ENCODE measurements at regions not wholly inside any gene's neighbourhood (a gene's known extent, or its start where the extent isn't known, plus 50 kb on each side); places are given as distances from the start of the nearest gene placed in this dataset.

- TF ChIP-seq TAF1 (IDR thresholded peaks at IDR 0.05; ENCODE audit: low read depth, low read length) = no peak
- TF ChIP-seq POLR2A (IDR thresholded peaks at IDR 0.05; ENCODE audit: low read depth, low read length) = no peak
- TF ChIP-seq PAX5 (IDR thresholded peaks at IDR 0.05; ENCODE audit: insufficient read depth, low read length, severe bottlenecking) = no peak
- no peak for TF ChIP-seq POU2F2 (IDR thresholded peaks at IDR 0.05; ENCODE audit: low read depth, low read length)
- no peak for TF ChIP-seq SPI1 (IDR thresholded peaks at IDR 0.05; ENCODE audit: low read depth, low read length)
- no peak for TF ChIP-seq POLR2AphosphoS5 (IDR thresholded peaks at IDR 0.05; ENCODE audit: low read depth, low read length)
- DNase-seq (ENCODE audit: insufficient read length, low spot score) (no peak), FAIRE-seq (no peak)
Observed at GRCh38 chr14:98855926-98856715, 415.9 kb downstream of the BCL11B start.

- no peak for TF ChIP-seq POLR2AphosphoS5 (IDR thresholded peaks at IDR 0.05; ENCODE audit: low read depth, low read length)
- TF ChIP-seq PAX5 (IDR thresholded peaks at IDR 0.05; ENCODE audit: insufficient read depth, low read length, severe bottlenecking) = no peak
- TF ChIP-seq TAF1 (IDR thresholded peaks at IDR 0.05; ENCODE audit: low read depth, low read length) = no peak
- no peak for TF ChIP-seq POLR2A (IDR thresholded peaks at IDR 0.05; ENCODE audit: low read depth, low read length)
- TF ChIP-seq SPI1 (IDR thresholded peaks at IDR 0.05; ENCODE audit: low read depth, low read length) = no peak
- no peak for TF ChIP-seq POU2F2 (IDR thresholded peaks at IDR 0.05; ENCODE audit: low read depth, low read length)
- FAIRE-seq (no peak), DNase-seq (ENCODE audit: insufficient read length, low spot score) (no peak)
Observed at GRCh38 chr14:98858158-98858557, 413.8 kb downstream of the BCL11B start.

- TF ChIP-seq POLR2AphosphoS5 (IDR thresholded peaks at IDR 0.05; ENCODE audit: low read depth, low read length) (no peak), SPI1 (IDR thresholded peaks at IDR 0.05; ENCODE audit: low read depth, low read length) (no peak), POLR2A (IDR thresholded peaks at IDR 0.05; ENCODE audit: low read depth, low read length) (no peak), PAX5 (IDR thresholded peaks at IDR 0.05; ENCODE audit: insufficient read depth, low read length, severe bottlenecking) (no peak), TAF1 (IDR thresholded peaks at IDR 0.05; ENCODE audit: low read depth, low read length) (no peak), POU2F2 (IDR thresholded peaks at IDR 0.05; ENCODE audit: low read depth, low read length) (no peak)
- DNase-seq (ENCODE audit: insufficient read length, low spot score) (no peak), FAIRE-seq (no peak)
Observed at GRCh38 chr14:98858561-98858960, 413.4 kb downstream of the BCL11B start.

- FAIRE-seq = no peak
- TF ChIP-seq POLR2AphosphoS5 (IDR thresholded peaks at IDR 0.05; ENCODE audit: low read depth, low read length) (no peak), POLR2A (IDR thresholded peaks at IDR 0.05; ENCODE audit: low read depth, low read length) (no peak), TAF1 (IDR thresholded peaks at IDR 0.05; ENCODE audit: low read depth, low read length) (no peak), PAX5 (IDR thresholded peaks at IDR 0.05; ENCODE audit: insufficient read depth, low read length, severe bottlenecking) (no peak), SPI1 (IDR thresholded peaks at IDR 0.05; ENCODE audit: low read depth, low read length) (no peak), POU2F2 (IDR thresholded peaks at IDR 0.05; ENCODE audit: low read depth, low read length) (no peak)
Observed at GRCh38 chr14:98859301-98859700, 412.7 kb downstream of the BCL11B start.

GRCh38 chr14:98864211-98864610 is 407.8 kb downstream of the BCL11B start:
- TF ChIP-seq POLR2A (IDR thresholded peaks at IDR 0.05; ENCODE audit: low read depth, low read length) (no peak), POLR2AphosphoS5 (IDR thresholded peaks at IDR 0.05; ENCODE audit: low read depth, low read length) (no peak), TAF1 (IDR thresholded peaks at IDR 0.05; ENCODE audit: low read depth, low read length) (no peak), POU2F2 (IDR thresholded peaks at IDR 0.05; ENCODE audit: low read depth, low read length) (no peak), PAX5 (IDR thresholded peaks at IDR 0.05; ENCODE audit: insufficient read depth, low read length, severe bottlenecking) (no peak), SPI1 (IDR thresholded peaks at IDR 0.05; ENCODE audit: low read depth, low read length) (no peak)
- DNase-seq (ENCODE audit: insufficient read length, low spot score) (no peak), FAIRE-seq (no peak)

More at GRCh38 chr14:98859301-98859700, 412.7 kb downstream of the BCL11B start:
- DNase-seq (ENCODE audit: insufficient read length, low spot score) = no peak

GRCh38 chr14:98867146-98867545 is 404.9 kb downstream of the BCL11B start:
- FAIRE-seq (no peak), DNase-seq (ENCODE audit: insufficient read length, low spot score) (no peak)
- no peak for TF ChIP-seq POLR2AphosphoS5 (IDR thresholded peaks at IDR 0.05; ENCODE audit: low read depth, low read length)
- no peak for TF ChIP-seq POLR2A (IDR thresholded peaks at IDR 0.05; ENCODE audit: low read depth, low read length)
- no peak for TF ChIP-seq PAX5 (IDR thresholded peaks at IDR 0.05; ENCODE audit: insufficient read depth, low read length, severe bottlenecking)
- TF ChIP-seq TAF1 (IDR thresholded peaks at IDR 0.05; ENCODE audit: low read depth, low read length) = no peak
- no peak for TF ChIP-seq SPI1 (IDR thresholded peaks at IDR 0.05; ENCODE audit: low read depth, low read length)
- no peak for TF ChIP-seq POU2F2 (IDR thresholded peaks at IDR 0.05; ENCODE audit: low read depth, low read length)

- no peak for FAIRE-seq
Observed at GRCh38 chr14:98867726-98868125, 404.3 kb downstream of the BCL11B start.

GRCh38 chr14:98868866-98869265 is 403.1 kb downstream of the BCL11B start:
- no peak for FAIRE-seq
- no peak for TF ChIP-seq POLR2A (IDR thresholded peaks at IDR 0.05; ENCODE audit: low read depth, low read length)
- no peak for TF ChIP-seq POLR2AphosphoS5 (IDR thresholded peaks at IDR 0.05; ENCODE audit: low read depth, low read length)
- TF ChIP-seq SPI1 (IDR thresholded peaks at IDR 0.05; ENCODE audit: low read depth, low read length) = no peak
- no peak for TF ChIP-seq TAF1 (IDR thresholded peaks at IDR 0.05; ENCODE audit: low read depth, low read length)
- no peak for TF ChIP-seq PAX5 (IDR thresholded peaks at IDR 0.05; ENCODE audit: insufficient read depth, low read length, severe bottlenecking)
- TF ChIP-seq POU2F2 (IDR thresholded peaks at IDR 0.05; ENCODE audit: low read depth, low read length) = no peak
- no peak for DNase-seq (ENCODE audit: insufficient read length, low spot score)

More at GRCh38 chr14:98867726-98868125, 404.3 kb downstream of the BCL11B start:
- no peak for DNase-seq (ENCODE audit: insufficient read length, low spot score)
- no peak for TF ChIP-seq POU2F2 (IDR thresholded peaks at IDR 0.05; ENCODE audit: low read depth, low read length)
- no peak for TF ChIP-seq SPI1 (IDR thresholded peaks at IDR 0.05; ENCODE audit: low read depth, low read length)
- TF ChIP-seq TAF1 (IDR thresholded peaks at IDR 0.05; ENCODE audit: low read depth, low read length) = no peak
- no peak for TF ChIP-seq POLR2AphosphoS5 (IDR thresholded peaks at IDR 0.05; ENCODE audit: low read depth, low read length)
- TF ChIP-seq POLR2A (IDR thresholded peaks at IDR 0.05; ENCODE audit: low read depth, low read length) = no peak
- no peak for TF ChIP-seq PAX5 (IDR thresholded peaks at IDR 0.05; ENCODE audit: insufficient read depth, low read length, severe bottlenecking)

- TF ChIP-seq POLR2A (IDR thresholded peaks at IDR 0.05; ENCODE audit: low read depth, low read length) = no peak
- DNase-seq (ENCODE audit: insufficient read length, low spot score) (no peak), FAIRE-seq (no peak)
Observed at GRCh38 chr14:98871796-98872195, 400.2 kb downstream of the BCL11B start.

Data from GM12891 (cell line).